B cell (primary cell): ENCODE measurements at regions not wholly inside any gene's neighbourhood (a gene's known extent, or its start where the extent isn't known, plus 50 kb on each side); places are given as distances from the start of the nearest gene placed in this dataset.

Source experiments
- EZH2 ChIP-seq: IDR thresholded peaks from 2 replicates; pipeline ENCODE4 v1.6.1; 2012; ENCODE audit warnings: borderline replicate concordance, low read depth, mild to moderate bottlenecking, moderate library complexity, low read length; ENCODE audit not compliant: insufficient read depth, poor library complexity, severe bottlenecking
- TF ChIP-seq, protein P1 (sequence below): fragments of 200-600 bp; IDR thresholded peaks from one replicate; pipeline ENCODE4 v1.8.0; 2022; ENCODE audit warnings: antibody characterized with exemption, mild to moderate bottlenecking

DNA sequence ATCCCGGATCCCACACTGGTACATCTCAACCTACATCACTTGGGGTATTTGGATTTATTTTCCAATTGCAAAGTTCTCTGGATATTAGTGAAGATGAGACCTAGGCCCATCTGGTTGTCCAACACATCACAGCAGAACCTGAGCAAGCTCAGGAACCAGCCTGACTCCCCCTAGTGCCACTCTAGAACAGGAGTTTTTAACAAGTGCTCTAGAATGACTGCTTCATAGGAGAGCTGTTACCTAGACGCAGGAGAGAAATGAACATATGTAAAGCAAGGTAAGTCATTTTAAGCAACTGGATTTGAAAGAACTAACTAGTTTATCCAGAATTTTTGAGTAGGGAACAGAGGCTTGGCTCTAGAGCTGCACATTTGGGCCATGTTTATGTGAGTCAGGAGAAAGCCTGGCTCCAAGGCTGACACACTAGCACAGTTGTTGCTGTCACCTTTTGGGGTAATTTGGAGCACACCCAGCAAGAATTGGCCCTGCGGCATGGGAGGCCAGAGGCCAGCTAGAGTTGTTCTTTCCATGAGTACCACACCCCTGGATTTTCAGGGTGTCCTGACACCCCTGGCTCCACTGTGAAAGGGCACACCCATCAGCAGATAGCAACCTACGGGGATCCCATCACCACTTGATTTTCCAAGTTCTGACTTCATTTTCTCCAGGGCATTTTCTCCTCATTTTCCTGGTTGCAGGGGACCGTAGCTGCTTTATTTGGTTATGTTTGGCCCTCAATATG, 110.9 kb upstream of the LPAR1 start:
- TF ChIP-seq, protein P1, sequence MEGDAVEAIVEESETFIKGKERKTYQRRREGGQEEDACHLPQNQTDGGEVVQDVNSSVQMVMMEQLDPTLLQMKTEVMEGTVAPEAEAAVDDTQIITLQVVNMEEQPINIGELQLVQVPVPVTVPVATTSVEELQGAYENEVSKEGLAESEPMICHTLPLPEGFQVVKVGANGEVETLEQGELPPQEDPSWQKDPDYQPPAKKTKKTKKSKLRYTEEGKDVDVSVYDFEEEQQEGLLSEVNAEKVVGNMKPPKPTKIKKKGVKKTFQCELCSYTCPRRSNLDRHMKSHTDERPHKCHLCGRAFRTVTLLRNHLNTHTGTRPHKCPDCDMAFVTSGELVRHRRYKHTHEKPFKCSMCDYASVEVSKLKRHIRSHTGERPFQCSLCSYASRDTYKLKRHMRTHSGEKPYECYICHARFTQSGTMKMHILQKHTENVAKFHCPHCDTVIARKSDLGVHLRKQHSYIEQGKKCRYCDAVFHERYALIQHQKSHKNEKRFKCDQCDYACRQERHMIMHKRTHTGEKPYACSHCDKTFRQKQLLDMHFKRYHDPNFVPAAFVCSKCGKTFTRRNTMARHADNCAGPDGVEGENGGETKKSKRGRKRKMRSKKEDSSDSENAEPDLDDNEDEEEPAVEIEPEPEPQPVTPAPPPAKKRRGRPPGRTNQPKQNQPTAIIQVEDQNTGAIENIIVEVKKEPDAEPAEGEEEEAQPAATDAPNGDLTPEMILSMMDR = no peak
- no peak for TF ChIP-seq EZH2
